Panc1 (cell line): ENCODE measurements at regions not wholly inside any gene's neighbourhood (a gene's known extent, or its start where the extent isn't known, plus 50 kb on each side); places are given as distances from the start of the nearest gene placed in this dataset.

ENCODE experiments used
- ATAC-seq: fragments of 200-7000 bp; cut with Tn5 transposase; 2 replicates; pipeline ENCODE4 v1.9.1; 2020; ENCODE audit warnings: mild to moderate bottlenecking, moderate library complexity
- BruUV-seq: library from RNA; stranded (reverse); fragments of 400-500 nt; replicated peaks from 2 replicates; lab custom pipeline; 2021; lab: Mats Ljungman, UMichigan
- CTCF ChIA-PET: fragments of 300-600 bp; sonication (Branson Sonifier 250); formaldehyde crosslinking; loops from one replicate; lab custom pipeline; 2022; ENCODE audit warnings: antibody characterized with exemption; lab: Charles Lee
- POLR2A ChIA-PET: fragments of 300-600 bp; sonication (Branson Sonifier 250); formaldehyde crosslinking; loops from one replicate; lab custom pipeline; 2022; ENCODE audit warnings: antibody characterized with exemption; lab: Charles Lee
- DNase-seq: peaks from one replicate; pipeline ENCODE4 v3.0.0-alpha.2; 2010; ENCODE audit warnings: low read depth, low spot score
- H3K27ac ChIP-seq: 2 replicates; pipeline ENCODE4 v1.5.1; 2011; ENCODE audit warnings: mild to moderate bottlenecking, low read length, inconsistent platforms
- H3K27me3 ChIP-seq: fragments of 200-500 bp; sonication (Bioruptor generic); 2 replicates; pipeline ENCODE4 v1.6.0; 2014; ENCODE audit warnings: low read length, inconsistent platforms; ENCODE audit not compliant: control insufficient read depth, insufficient read depth
- H3K36me3 ChIP-seq: fragments of 200-500 bp; sonication (Bioruptor generic); 2 replicates; pipeline ENCODE4 v1.5.1; 2014; ENCODE audit warnings: inconsistent platforms, mild to moderate bottlenecking, low read length, moderate library complexity; ENCODE audit not compliant: control insufficient read depth, insufficient read depth
- H3K4me1 ChIP-seq: 2 replicates; pipeline ENCODE4 v1.5.1; 2011; ENCODE audit warnings: inconsistent platforms, mild to moderate bottlenecking, low read length, moderate library complexity; ENCODE audit not compliant: control insufficient read depth, insufficient read depth
- H3K4me3 ChIP-seq, 2 experiments: 2 replicates each; pipeline ENCODE4 v1.5.1; 2011 to 2012; ENCODE audit warnings: low read depth in 2 of 2, low read length in 2 of 2, mild to moderate bottlenecking in 2 of 2, inconsistent platforms in 1 of 2, moderate library complexity in 1 of 2
- H3K9me3 ChIP-seq: fragments of 200-500 bp; sonication (Bioruptor generic); 2 replicates; pipeline ENCODE4 v1.5.1; 2014; ENCODE audit warnings: low read depth, mild to moderate bottlenecking, inconsistent platforms, low read length, moderate library complexity; ENCODE audit not compliant: control insufficient read depth, insufficient read depth
- CTCF ChIP-seq: fragments of 450-650 bp; IDR thresholded peaks from 2 replicates; pipeline ENCODE4 v1.5.1; 2017; ENCODE audit warnings: mild to moderate bottlenecking
- POLR2AphosphoS5 ChIP-seq: IDR thresholded peaks from 2 replicates; pipeline ENCODE4 v1.6.1; 2012; ENCODE audit warnings: mild to moderate bottlenecking, low read depth, low read length, moderate library complexity
- REST ChIP-seq, 2 experiments: IDR thresholded peaks; 2 replicates each; pipeline ENCODE4 v1.6.1; 2011 to 2012; ENCODE audit warnings: low read depth in 2 of 2, control low read depth in 1 of 2, low read length in 1 of 2, mild to moderate bottlenecking in 1 of 2, moderate library complexity in 1 of 2; ENCODE audit not compliant: insufficient read depth in 1 of 2
- SIN3A ChIP-seq: IDR thresholded peaks from 2 replicates; pipeline ENCODE4 v1.6.1; 2012; ENCODE audit warnings: low read depth, mild to moderate bottlenecking, low read length, moderate library complexity, borderline replicate concordance; ENCODE audit not compliant: insufficient read depth
- TCF7L2 ChIP-seq: IDR thresholded peaks from 2 replicates; pipeline ENCODE4 v1.6.1; 2011; ENCODE audit warnings: mild to moderate bottlenecking, low read depth, low read length, inconsistent platforms
- in situ Hi-C: cut with HindIII; loops from 2 replicates; pipeline ENCODE4 v1.10.0; 2016; ENCODE audit warnings: low sequenced_read_pairs, low pct_unique_long_range_greater_than_20kb
- intact Hi-C: fragments of 100-400 bp; cut with micrococcal nuclease; formaldehyde crosslinking; loops from one replicate; pipeline ENCODE4 v1.10.0; 2022; ENCODE audit not compliant: unreplicated experiment

- intact Hi-C loops (no loop called here), in situ Hi-C loops (no loop called here)
- ATAC-seq (no peak), DNase-seq (no peak)
- ChIA-PET POLR2A (no interaction called here), CTCF (no interaction called here)
- TF ChIP-seq SIN3A (no peak), REST (IDR thresholded peaks at IDR 0.05; ENCODE audit: insufficient read depth in 1 of 2, low read depth in 2 of 2, low read length in 1 of 2) (no peak), POLR2AphosphoS5 (no peak), TCF7L2 (no peak), CTCF (no peak)
- Histone ChIP-seq H3K27ac (no peak overlapping the region), H3K36me3 (no peaks in the 10 kb centered on the region), H3K4me1 (no peaks in the 10 kb centered on the region), H3K4me3 (no peak overlapping the region), H3K9me3 (no peaks in the 10 kb centered on the region), H3K27me3 (no peaks in the 10 kb centered on the region)
- no TSS peak for BruUV-seq
Observed at GRCh38 chr3:95462161-95462560, 1352.2 kb upstream of the EPHA6 start.

- no peaks in the 10 kb centered on the region for H3K36me3 ChIP-seq
- H3K9me3 ChIP-seq = no peaks in the 10 kb centered on the region
- intact Hi-C loops = no loop called here
- H3K4me1 ChIP-seq = no peaks in the 10 kb centered on the region
- no peak overlapping the region for H3K4me3 ChIP-seq
- DNase-seq = no peak
- POLR2A ChIA-PET = no interaction called here
- H3K27me3 ChIP-seq = no peaks in the 10 kb centered on the region
- ATAC-seq = no peak
- CTCF ChIA-PET = no interaction called here
- in situ Hi-C loops = no loop called here
- BruUV-seq = no TSS peak
- no peak for TF ChIP-seq SIN3A
- TF ChIP-seq POLR2AphosphoS5 = no peak
- TF ChIP-seq CTCF = no peak
- no peak for TF ChIP-seq REST (IDR thresholded peaks at IDR 0.05; ENCODE audit: insufficient read depth in 1 of 2, low read depth in 2 of 2, low read length in 1 of 2)
- TF ChIP-seq TCF7L2 = no peak
- no peak overlapping the region for H3K27ac ChIP-seq
Observed at GRCh38 chr3:95464346-95464745, 1350.0 kb upstream of the EPHA6 start.
